Lower leg skin (tissue), 3 donors: ENCODE measurements at regions not wholly inside any gene's neighbourhood (a gene's known extent, or its start where the extent isn't known, plus 50 kb on each side); places are given as distances from the start of the nearest gene placed in this dataset.

Experiments
- CTCF ChIP-seq, 3 donors: fragments of 450-650 bp; IDR thresholded peaks; one replicate each; pipeline ENCODE4 v1.5.1; 2016; ENCODE audit warnings: antibody characterized with exemption in 3 of 3, mild to moderate bottlenecking in 3 of 3, moderate library complexity in 2 of 3
- POLR2A ChIP-seq, 2 donors: fragments of 450-650 bp; IDR thresholded peaks; one replicate each; pipeline ENCODE4 v1.6.1; 2016 to 2017; ENCODE audit warnings: antibody characterized with exemption in 2 of 2, mild to moderate bottlenecking in 1 of 2, moderate library complexity in 1 of 2

DNA sequence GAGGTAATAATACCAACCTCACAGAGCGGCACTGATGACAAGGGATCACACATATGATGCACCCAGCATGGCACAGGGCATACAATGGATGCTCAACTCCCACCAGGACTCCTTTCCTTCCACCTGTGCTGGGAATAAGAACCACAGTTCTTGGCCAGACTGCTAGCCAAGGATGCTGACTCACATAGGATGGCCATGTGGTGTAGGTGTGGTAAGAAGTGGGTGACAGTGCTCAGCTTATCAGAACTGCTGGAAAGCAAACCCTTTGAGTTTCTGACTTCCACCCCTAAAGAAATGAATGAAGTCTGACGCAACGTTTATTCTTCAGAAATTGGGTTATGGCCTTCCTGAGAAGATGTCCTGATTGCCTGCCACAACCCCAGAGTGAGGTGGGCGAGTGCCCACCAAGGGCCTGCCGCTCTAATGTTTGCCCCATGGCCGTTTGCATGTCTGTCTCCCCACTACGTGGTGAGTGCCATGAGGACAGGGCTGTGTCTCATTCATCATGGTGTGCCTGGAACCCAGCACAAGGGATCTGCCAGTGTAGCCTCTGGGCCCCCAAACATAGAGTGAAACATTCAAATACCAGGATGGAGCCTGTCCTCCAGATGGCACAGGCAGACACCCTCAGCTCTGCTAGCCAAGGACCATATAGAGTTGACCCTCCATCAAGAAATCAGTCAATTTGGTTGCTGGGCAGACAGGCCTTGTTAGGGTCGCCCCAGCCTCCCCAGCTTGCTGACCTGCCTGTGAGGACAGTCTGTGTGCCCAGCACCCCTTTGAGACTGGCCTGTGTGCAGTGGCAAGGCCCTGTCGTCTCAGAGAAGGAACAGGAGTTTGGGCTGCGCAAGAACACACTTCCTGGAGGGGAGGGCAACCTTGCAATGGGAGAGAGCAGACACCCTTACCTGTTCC is 57.6 kb upstream of the SLCO2A1 start:
- TF ChIP-seq POLR2A (IDR thresholded peaks at IDR 0.05) = no peak
- TF ChIP-seq CTCF (IDR thresholded peaks at IDR 0.05) = no peak
